B cell (primary cell): ENCODE measurements at regions not wholly inside any gene's neighbourhood (a gene's known extent, or its start where the extent isn't known, plus 50 kb on each side); places are given as distances from the start of the nearest gene placed in this dataset.

Source experiments
- EZH2 ChIP-seq: IDR thresholded peaks from 2 replicates; pipeline ENCODE4 v1.6.1; 2012; ENCODE audit warnings: borderline replicate concordance, low read depth, mild to moderate bottlenecking, moderate library complexity, low read length; ENCODE audit not compliant: insufficient read depth, poor library complexity, severe bottlenecking
- TF ChIP-seq, protein P1 (sequence below): fragments of 200-600 bp; IDR thresholded peaks from one replicate; pipeline ENCODE4 v1.8.0; 2022; ENCODE audit warnings: antibody characterized with exemption, mild to moderate bottlenecking

GRCh38 chr5:110269478-110270142 lies 456.9 kb downstream of the TMEM232 start:
- TF ChIP-seq, protein P1, sequence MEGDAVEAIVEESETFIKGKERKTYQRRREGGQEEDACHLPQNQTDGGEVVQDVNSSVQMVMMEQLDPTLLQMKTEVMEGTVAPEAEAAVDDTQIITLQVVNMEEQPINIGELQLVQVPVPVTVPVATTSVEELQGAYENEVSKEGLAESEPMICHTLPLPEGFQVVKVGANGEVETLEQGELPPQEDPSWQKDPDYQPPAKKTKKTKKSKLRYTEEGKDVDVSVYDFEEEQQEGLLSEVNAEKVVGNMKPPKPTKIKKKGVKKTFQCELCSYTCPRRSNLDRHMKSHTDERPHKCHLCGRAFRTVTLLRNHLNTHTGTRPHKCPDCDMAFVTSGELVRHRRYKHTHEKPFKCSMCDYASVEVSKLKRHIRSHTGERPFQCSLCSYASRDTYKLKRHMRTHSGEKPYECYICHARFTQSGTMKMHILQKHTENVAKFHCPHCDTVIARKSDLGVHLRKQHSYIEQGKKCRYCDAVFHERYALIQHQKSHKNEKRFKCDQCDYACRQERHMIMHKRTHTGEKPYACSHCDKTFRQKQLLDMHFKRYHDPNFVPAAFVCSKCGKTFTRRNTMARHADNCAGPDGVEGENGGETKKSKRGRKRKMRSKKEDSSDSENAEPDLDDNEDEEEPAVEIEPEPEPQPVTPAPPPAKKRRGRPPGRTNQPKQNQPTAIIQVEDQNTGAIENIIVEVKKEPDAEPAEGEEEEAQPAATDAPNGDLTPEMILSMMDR: no peak
- TF ChIP-seq EZH2: no peak
